ENCODE measurements at regions not wholly inside any gene's neighbourhood (a gene's known extent, or its start where the extent isn't known, plus 50 kb on each side); places are given as distances from the start of the nearest gene placed in this dataset.

- POLR2A ChIA-PET (ENCODE audit: partially characterized antibody) = no interaction called here
- Histone ChIP-seq H3K14ac (ENCODE audit: insufficient read length) (no peak overlapping the region), H2AK5ac (ENCODE audit: low read depth, low read length) (no peak overlapping the region), H4K5ac (ENCODE audit: insufficient read length, low read depth, low read length) (no peak overlapping the region), H3K18ac (ENCODE audit: extremely low read depth, low read length) (no peak overlapping the region), H3K56ac (replicated peaks; ENCODE audit: insufficient read length, low read depth, low read length) (no peak overlapping the region), H3K9ac (replicated peaks in 1 of 4; ENCODE audit: extremely low read depth in 1 of 4, low read depth in 3 of 4, low read length in 3 of 4) (no peak overlapping the region), H2AFZ (ENCODE audit: low read length) (no peak overlapping the region), H3K79me1 (ENCODE audit: low read depth, low read length) (no peaks in the 10 kb centered on the region), H2BK15ac (ENCODE audit: low read length) (no peak overlapping the region), H4K91ac (replicated peaks; ENCODE audit: insufficient read length, low read length) (no peak overlapping the region), H3K27ac (ENCODE audit: low read depth, low read length) (no peak overlapping the region), H3K4me3 (ENCODE audit: extremely low read depth in 1 of 4, insufficient read depth in 2 of 4, low read depth in 3 of 4, low read length in 4 of 4) (no peak overlapping the region), H3K23me2 (ENCODE audit: low read depth, low read length) (no peaks in the 10 kb centered on the region; the same call in 1 of the 2 replicates), H3K4ac (replicated peaks; ENCODE audit: insufficient read length, low read depth, low read length) (no peak overlapping the region), H4K8ac (ENCODE audit: extremely low read depth, insufficient read depth, low read length) (no peak overlapping the region), H2BK20ac (ENCODE audit: low read length) (no peak overlapping the region), H3K27me3 (replicated peaks in 1 of 4; ENCODE audit: control insufficient read depth in 3 of 4, extremely low read depth in 1 of 4, insufficient read depth in 3 of 4, low read length in 3 of 4) (no peaks in the 10 kb centered on the region), H4K20me1 (replicated peaks in 1 of 2; ENCODE audit: control insufficient read depth in 1 of 2, insufficient read depth in 2 of 2, low read length in 2 of 2) (no peaks in the 10 kb centered on the region), H3K79me2 (ENCODE audit: control insufficient read depth in 1 of 2, insufficient read depth in 2 of 2, low read length in 2 of 2) (no peaks in the 10 kb centered on the region), H3K36me3 (ENCODE audit: control insufficient read depth in 2 of 4, insufficient read depth in 4 of 4, low read length in 3 of 4) (no peaks in the 10 kb centered on the region), H3K4me1 (replicated peaks in 1 of 4; ENCODE audit: control insufficient read depth in 3 of 4, insufficient read depth in 4 of 4, low read length in 3 of 4) (no peaks in the 10 kb centered on the region), H2BK5ac (ENCODE audit: low read depth, low read length) (no peak overlapping the region), H2BK120ac (replicated peaks; ENCODE audit: low read depth, low read length) (no peak overlapping the region), H3K23ac (ENCODE audit: insufficient read length) (no peak overlapping the region), H3K9me3 (ENCODE audit: insufficient read depth in 2 of 2, low read depth in 1 of 2, low read length in 1 of 2) (no peaks in the 10 kb centered on the region), H2BK12ac (ENCODE audit: low read depth, low read length) (no peak overlapping the region), H3K4me2 (ENCODE audit: insufficient read depth in 1 of 2, low read depth in 2 of 2, low read length in 2 of 2) (no peak overlapping the region)
- FAIRE-seq = no peak
- CTCF ChIA-PET (ENCODE audit: partially characterized antibody) = no interaction called here
- 78% methylated on average over 2 of the region's 2 CpGs; no CpG with 5 or more reads in 1 of the 2 experiments for WGBS, 2 experiments (ENCODE audit: extremely low coverage in 1 of 2, insufficient coverage in 1 of 2, insufficient read length in 1 of 2, insufficient replicate concordance in 2 of 2, low coverage in 1 of 2, low lambda C conversion rate in 2 of 2, missing lambda C conversion rate in 1 of 2)
- TF ChIP-seq POU5F1 (IDR thresholded peaks at IDR 0.05; ENCODE audit: low read depth, low read length) = no peak
- TF ChIP-seq FOSL1 (IDR thresholded peaks at IDR 0.05; ENCODE audit: insufficient read depth, low read depth, low read length) = no peak
- no peak for TF ChIP-seq JUND (IDR thresholded peaks at IDR 0.05; ENCODE audit: low read length)
- TF ChIP-seq CREB1 (IDR thresholded peaks at IDR 0.05) = no peak
- no peak for TF ChIP-seq KDM4A (IDR thresholded peaks at IDR 0.05; ENCODE audit: low read depth, low read length, severe bottlenecking)
- TF ChIP-seq HDAC2 (IDR thresholded peaks at IDR 0.05; ENCODE audit: borderline replicate concordance in 1 of 2, low read depth in 2 of 2, low read length in 2 of 2) = no peak
- TF ChIP-seq RAD21 (IDR thresholded peaks at IDR 0.05 in 1 of 2, conservative IDR thresholded peaks at IDR 0.05 in 1 of 2; ENCODE audit: low read depth in 2 of 2, low read length in 2 of 2) = no peak
- TF ChIP-seq TAF1 (IDR thresholded peaks at IDR 0.05; ENCODE audit: low read depth, low read length) = no peak
- no peak for TF ChIP-seq RXRA (IDR thresholded peaks at IDR 0.05; ENCODE audit: insufficient read depth, low read depth, low read length)
- no peak for TF ChIP-seq BRCA1 (IDR thresholded peaks at IDR 0.05; ENCODE audit: low read depth, low read length)
- TF ChIP-seq SUZ12 (IDR thresholded peaks at IDR 0.05; ENCODE audit: low read length) = no peak
- TF ChIP-seq, protein P1, sequence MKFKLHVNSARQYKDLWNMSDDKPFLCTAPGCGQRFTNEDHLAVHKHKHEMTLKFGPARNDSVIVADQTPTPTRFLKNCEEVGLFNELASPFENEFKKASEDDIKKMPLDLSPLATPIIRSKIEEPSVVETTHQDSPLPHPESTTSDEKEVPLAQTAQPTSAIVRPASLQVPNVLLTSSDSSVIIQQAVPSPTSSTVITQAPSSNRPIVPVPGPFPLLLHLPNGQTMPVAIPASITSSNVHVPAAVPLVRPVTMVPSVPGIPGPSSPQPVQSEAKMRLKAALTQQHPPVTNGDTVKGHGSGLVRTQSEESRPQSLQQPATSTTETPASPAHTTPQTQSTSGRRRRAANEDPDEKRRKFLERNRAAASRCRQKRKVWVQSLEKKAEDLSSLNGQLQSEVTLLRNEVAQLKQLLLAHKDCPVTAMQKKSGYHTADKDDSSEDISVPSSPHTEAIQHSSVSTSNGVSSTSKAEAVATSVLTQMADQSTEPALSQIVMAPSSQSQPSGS (IDR thresholded peaks at IDR 0.05; ENCODE audit: low read length) = no peak
- TF ChIP-seq GABPA (IDR thresholded peaks at IDR 0.05; ENCODE audit: borderline replicate concordance, insufficient read depth, low read length) = no peak
- TF ChIP-seq TCF12 (IDR thresholded peaks at IDR 0.05; ENCODE audit: low read depth, low read length) = no peak
- no peak for DNase-seq (ENCODE audit: low read depth in 1 of 2, low spot score in 2 of 2)
Measured at GRCh38 chr18:67342159-67342558, 174.4 kb downstream of the DSEL start.

Measured in H1 (cell line).